Endothelial cell of umbilical vein (primary cell): ENCODE measurements at regions not wholly inside any gene's neighbourhood (a gene's known extent, or its start where the extent isn't known, plus 50 kb on each side); places are given as distances from the start of the nearest gene placed in this dataset.

Experiments
- BruUV-seq: library from RNA; stranded (reverse); fragments of 400-500 nt; replicated peaks from 2 replicates; lab custom pipeline; 2021; lab: Mats Ljungman, UMichigan
- CTCF ChIA-PET: fragments of 300-600, 350-600 bp; sonication (Branson Sonifier 250); formaldehyde crosslinking; loops from one replicate; lab custom pipeline; 2021; ENCODE audit warnings: antibody characterized with exemption, inconsistent platforms; lab: Charles Lee
- POLR2A ChIA-PET: fragments of 300-600, 350-600 bp; sonication (Branson Sonifier 250); formaldehyde crosslinking; loops from one replicate; lab custom pipeline; 2021; ENCODE audit warnings: antibody characterized with exemption, inconsistent platforms; lab: Charles Lee
- DNase-seq: peaks from one replicate; pipeline ENCODE4 v3.0.0-alpha.2; 2011; ENCODE audit warnings: low read depth, low spot score
- FAIRE-seq: peaks from 2 replicates; lab custom pipeline; 2011; peaks lifted over from hg19 to GRCh38; lab: Jason Lieb, UNC
- H2AFZ ChIP-seq: 2 replicates; pipeline ENCODE4 v1.6.0; 2012; ENCODE audit warnings: low read depth, low read length, control low read depth, inconsistent platforms
- H3K27ac ChIP-seq: 2 replicates; pipeline ENCODE4 v1.5.1; 2011; ENCODE audit warnings: low read depth, mild to moderate bottlenecking, control low read depth, low read length, moderate library complexity; ENCODE audit not compliant: insufficient read depth
- H3K27me3 ChIP-seq, 2 experiments: 2 replicates each; pipeline versions ENCODE4 v1.6.0 to v1.6.1; 2011; ENCODE audit warnings: low read length in 2 of 2, mixed read lengths in 1 of 2; ENCODE audit not compliant: control insufficient read depth in 2 of 2, insufficient read depth in 2 of 2
- H3K36me3 ChIP-seq, 2 experiments: 2 replicates in 1 of 2; 3 replicates in 1 of 2; pipeline ENCODE4 v1.5.1; 2011; ENCODE audit warnings: low read length in 2 of 2, mild to moderate bottlenecking in 1 of 2, moderate library complexity in 1 of 2; ENCODE audit not compliant: control insufficient read depth in 2 of 2, insufficient read depth in 2 of 2; ENCODE audit errors: extremely low read depth in 1 of 2
- H3K4me1 ChIP-seq: 3 replicates; pipeline ENCODE4 v1.5.1; 2011; ENCODE audit warnings: mild to moderate bottlenecking, low read length; ENCODE audit not compliant: control insufficient read depth, insufficient read depth; ENCODE audit errors: extremely low read depth
- H3K4me2 ChIP-seq: 2 replicates; pipeline ENCODE4 v1.6.1; 2011; ENCODE audit warnings: low read length, control low read depth, mixed read lengths; ENCODE audit not compliant: insufficient read depth
- H3K4me3 ChIP-seq, 3 experiments: fragments of 200-600 bp in 1 of 3; sonication (generic), shearing (Covaris generic) in 1 of 3; replicated peaks in 1 of 3; 2 replicates each; pipeline ENCODE4 v1.5.1; 2011 to 2016; ENCODE audit warnings: control low read depth in 3 of 3, low read length in 3 of 3, mild to moderate bottlenecking in 2 of 3, inconsistent platforms in 1 of 3, low read depth in 1 of 3, moderate library complexity in 1 of 3; ENCODE audit not compliant: insufficient read depth in 1 of 3
- H3K79me2 ChIP-seq: 2 replicates; pipeline ENCODE4 v1.6.0; 2012; ENCODE audit warnings: low read length, inconsistent platforms; ENCODE audit not compliant: control insufficient read depth, insufficient read depth
- H3K9ac ChIP-seq: replicated peaks from 2 replicates; pipeline ENCODE3; 2011; ENCODE audit warnings: low read length, control low read depth; ENCODE audit not compliant: insufficient read depth; ENCODE audit errors: extremely low read depth
- H3K9me1 ChIP-seq: replicated peaks from 3 replicates; pipeline ENCODE4 v1.6.0; 2011; ENCODE audit warnings: mild to moderate bottlenecking, low read length; ENCODE audit not compliant: control insufficient read depth, insufficient read depth; ENCODE audit errors: extremely low read depth
- H3K9me3 ChIP-seq: replicated peaks from 2 replicates; pipeline ENCODE4 v1.5.1; 2012; ENCODE audit warnings: low read length, inconsistent platforms; ENCODE audit not compliant: control insufficient read depth, insufficient read depth
- H4K20me1 ChIP-seq: replicated peaks from 2 replicates; pipeline ENCODE3; 2011; ENCODE audit warnings: mild to moderate bottlenecking, low read length; ENCODE audit not compliant: control insufficient read depth, insufficient read depth; ENCODE audit errors: extremely low read depth
- EZH2 ChIP-seq: IDR thresholded peaks from 2 replicates; pipeline ENCODE4 v1.6.1; 2012; ENCODE audit warnings: borderline replicate concordance, low read depth, mild to moderate bottlenecking, moderate library complexity, low read length, inconsistent platforms; ENCODE audit not compliant: severe bottlenecking
- FOS ChIP-seq: IDR thresholded peaks from 2 replicates; pipeline ENCODE4 v1.6.1; 2011; ENCODE audit warnings: mild to moderate bottlenecking, low read length, moderate library complexity, borderline replicate concordance; ENCODE audit not compliant: insufficient read depth
- GATA2 ChIP-seq: IDR thresholded peaks from 2 replicates; pipeline ENCODE4 v1.7.0; 2011; ENCODE audit warnings: low read depth, mild to moderate bottlenecking, moderate library complexity, mixed read lengths, low read length; ENCODE audit not compliant: insufficient read length, insufficient read depth
- JUN ChIP-seq: IDR thresholded peaks from 2 replicates; pipeline ENCODE4 v1.6.1; 2011; ENCODE audit warnings: borderline replicate concordance, low read depth; ENCODE audit not compliant: insufficient read length, insufficient read depth
- MYC ChIP-seq: IDR thresholded peaks from one replicate; pipeline ENCODE4 v1.6.1; 2011; ENCODE audit warnings: mild to moderate bottlenecking, low read depth, low read length
- POLR2A ChIP-seq: IDR thresholded peaks from 2 replicates; pipeline ENCODE4 v1.6.1; 2012; ENCODE audit warnings: low read depth, mild to moderate bottlenecking, control low read depth, low read length
- POLR2AphosphoS5 ChIP-seq: IDR thresholded peaks from 2 replicates; pipeline ENCODE4 v1.6.1; 2012; ENCODE audit warnings: low read depth, mild to moderate bottlenecking, control low read depth, low read length, moderate library complexity; ENCODE audit not compliant: insufficient read depth
- dilution Hi-C: fragments of 300-500 bp; cut with MboI; formaldehyde crosslinking; loops from one replicate; pipeline ENCODE4 v1.15.0; 2019; ENCODE audit warnings: low sequenced_read_pairs; ENCODE audit not compliant: extremely low pct_ligation_motif_present
- intact Hi-C: fragments of 100-400 bp; cut with micrococcal nuclease; formaldehyde crosslinking; loops from one replicate; pipeline ENCODE4 v1.10.0; 2022
- TF ChIP-seq, protein P1 (sequence below): IDR thresholded peaks from 2 replicates; pipeline ENCODE4 v1.6.1; 2011; ENCODE audit not compliant: insufficient read depth, insufficient read length
- TF ChIP-seq, protein P2 (sequence below), 2 donors: IDR thresholded peaks; 1 replicate in 1 of 2; 2 replicates in 1 of 2; pipeline ENCODE4 v1.5.1; 2011; ENCODE audit warnings: low read length in 2 of 2, mild to moderate bottlenecking in 2 of 2, moderate library complexity in 2 of 2, control low read depth in 1 of 2, inconsistent platforms in 1 of 2, low read depth in 1 of 2; ENCODE audit not compliant: insufficient read depth in 1 of 2; ENCODE audit errors: extremely low read depth in 1 of 2

GRCh38 chr3:180295811-180296210 lies 259.1 kb upstream of the PEX5L start:
- no peak for DNase-seq
- intact Hi-C loops, result no loop called here
- H3K27me3 ChIP-seq, result no peaks in the 10 kb centered on the region
- H3K79me2 ChIP-seq, result no peaks in the 10 kb centered on the region
- no peaks in the 10 kb centered on the region for H3K36me3 ChIP-seq
- H4K20me1 ChIP-seq, result no peaks in the 10 kb centered on the region
- H2AFZ ChIP-seq, result no peak overlapping the region
- CTCF ChIA-PET, result no interaction called here
- no peaks in the 10 kb centered on the region for H3K9me1 ChIP-seq
- POLR2A ChIA-PET, result no interaction called here
- no peak overlapping the region for H3K9ac ChIP-seq
- no peak overlapping the region for H3K4me3 ChIP-seq
- H3K4me1 ChIP-seq, result no peaks in the 10 kb centered on the region
- dilution Hi-C loops, result no loop called here
- no peaks in the 10 kb centered on the region for H3K9me3 ChIP-seq
- FAIRE-seq, result no peak
- no peak overlapping the region for H3K4me2 ChIP-seq
- TF ChIP-seq POLR2A (no peak), POLR2AphosphoS5 (no peak), FOS (no peak), EZH2 (no peak), MYC (no peak), GATA2 (no peak), JUN (no peak)
- TF ChIP-seq, protein P1, sequence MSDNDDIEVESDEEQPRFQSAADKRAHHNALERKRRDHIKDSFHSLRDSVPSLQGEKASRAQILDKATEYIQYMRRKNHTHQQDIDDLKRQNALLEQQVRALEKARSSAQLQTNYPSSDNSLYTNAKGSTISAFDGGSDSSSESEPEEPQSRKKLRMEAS, result no peak
- TF ChIP-seq, protein P2, sequence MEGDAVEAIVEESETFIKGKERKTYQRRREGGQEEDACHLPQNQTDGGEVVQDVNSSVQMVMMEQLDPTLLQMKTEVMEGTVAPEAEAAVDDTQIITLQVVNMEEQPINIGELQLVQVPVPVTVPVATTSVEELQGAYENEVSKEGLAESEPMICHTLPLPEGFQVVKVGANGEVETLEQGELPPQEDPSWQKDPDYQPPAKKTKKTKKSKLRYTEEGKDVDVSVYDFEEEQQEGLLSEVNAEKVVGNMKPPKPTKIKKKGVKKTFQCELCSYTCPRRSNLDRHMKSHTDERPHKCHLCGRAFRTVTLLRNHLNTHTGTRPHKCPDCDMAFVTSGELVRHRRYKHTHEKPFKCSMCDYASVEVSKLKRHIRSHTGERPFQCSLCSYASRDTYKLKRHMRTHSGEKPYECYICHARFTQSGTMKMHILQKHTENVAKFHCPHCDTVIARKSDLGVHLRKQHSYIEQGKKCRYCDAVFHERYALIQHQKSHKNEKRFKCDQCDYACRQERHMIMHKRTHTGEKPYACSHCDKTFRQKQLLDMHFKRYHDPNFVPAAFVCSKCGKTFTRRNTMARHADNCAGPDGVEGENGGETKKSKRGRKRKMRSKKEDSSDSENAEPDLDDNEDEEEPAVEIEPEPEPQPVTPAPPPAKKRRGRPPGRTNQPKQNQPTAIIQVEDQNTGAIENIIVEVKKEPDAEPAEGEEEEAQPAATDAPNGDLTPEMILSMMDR (IDR thresholded peaks at IDR 0.05; ENCODE audit: extremely low read depth in 1 of 2, insufficient read depth in 1 of 2, low read depth in 1 of 2, low read length in 2 of 2), result no peak
- no peak overlapping the region for H3K27ac ChIP-seq
- no TSS peak for BruUV-seq
